Stomach smooth muscle (tissue), 2 donors: ENCODE measurements at regions not wholly inside any gene's neighbourhood (a gene's known extent, or its start where the extent isn't known, plus 50 kb on each side); places are given as distances from the start of the nearest gene placed in this dataset.

ENCODE experiments used
- H3K27ac ChIP-seq: one replicate; pipeline ENCODE4 v1.7.0; 2013; ENCODE audit warnings: mild to moderate bottlenecking, low read length, inconsistent platforms
- H3K27me3 ChIP-seq, 2 donors: one replicate each; pipeline ENCODE4 v1.7.0; 2013; ENCODE audit warnings: low read length in 2 of 2; ENCODE audit not compliant: insufficient read depth in 2 of 2, control insufficient read depth in 1 of 2
- H3K36me3 ChIP-seq, 2 donors: one replicate each; pipeline ENCODE4 v1.7.0; 2013; ENCODE audit warnings: low read length in 2 of 2; ENCODE audit not compliant: control insufficient read depth in 2 of 2, insufficient read depth in 2 of 2
- H3K4me1 ChIP-seq: one replicate; pipeline ENCODE4 v1.7.0; 2013; ENCODE audit warnings: low read length; ENCODE audit not compliant: control insufficient read depth, insufficient read depth
- H3K4me3 ChIP-seq, 2 donors: one replicate each; pipeline ENCODE4 v1.7.0; 2013; ENCODE audit warnings: low read length in 2 of 2
- H3K9ac ChIP-seq, 2 donors: one replicate each; pipeline ENCODE4 v1.7.0; 2013; ENCODE audit warnings: low read length in 2 of 2, mild to moderate bottlenecking in 1 of 2
- H3K9me3 ChIP-seq, 2 donors: one replicate each; pipeline ENCODE4 v1.7.0; 2013; ENCODE audit warnings: low read length in 2 of 2; ENCODE audit not compliant: control insufficient read depth in 2 of 2
- donor health status: healthy.
- donor health status: Pancreatic carcinoma.

- no peak overlapping the region for H3K4me3 ChIP-seq
- H3K27ac ChIP-seq, result no peak overlapping the region
- peaks cover 3% of the 10 kb centered on the region in 2 donors for H3K9me3 ChIP-seq
- no peaks in the 10 kb centered on the region for H3K4me1 ChIP-seq
- no peaks in the 10 kb centered on the region for H3K27me3 ChIP-seq
- H3K9ac ChIP-seq, result no peak overlapping the region
- H3K36me3 ChIP-seq, result no peaks in the 10 kb centered on the region
Measured at GRCh38 chr5:133675376-133676154, 63.2 kb upstream of the FSTL4 start.

GRCh38 chr5:133670336-133670735 is 58.0 kb upstream of the FSTL4 start:
- Histone ChIP-seq H3K27me3 (peaks cover 0 to 6% of the 10 kb centered on the region in 2 donors), H3K27ac (no peak overlapping the region), H3K9me3 (peaks cover 3 to 6% of the 10 kb centered on the region in 2 donors), H3K9ac (no peak overlapping the region), H3K4me3 (no peak overlapping the region), H3K36me3 (no peaks in the 10 kb centered on the region), H3K4me1 (no peaks in the 10 kb centered on the region)

GRCh38 chr5:133669472-133669871 is 57.1 kb upstream of the FSTL4 start:
- Histone ChIP-seq H3K9ac (no peak overlapping the region), H3K4me3 (no peak overlapping the region), H3K9me3 (peaks cover 3 to 6% of the 10 kb centered on the region in 2 donors), H3K27ac (no peak overlapping the region), H3K36me3 (no peaks in the 10 kb centered on the region), H3K27me3 (peaks cover 0 to 6% of the 10 kb centered on the region in 2 donors), H3K4me1 (no peaks in the 10 kb centered on the region)

- Histone ChIP-seq H3K9ac (no peak overlapping the region), H3K4me1 (no peaks in the 10 kb centered on the region), H3K4me3 (no peak overlapping the region), H3K27me3 (peaks cover 0 to 6% of the 10 kb centered on the region in 2 donors), H3K27ac (no peak overlapping the region), H3K36me3 (no peaks in the 10 kb centered on the region), H3K9me3 (peaks cover 3 to 6% of the 10 kb centered on the region in 2 donors)
Measured at GRCh38 chr5:133668458-133668857, 56.1 kb upstream of the FSTL4 start.

- H3K9ac ChIP-seq, result no peak overlapping the region
- H3K36me3 ChIP-seq, result no peaks in the 10 kb centered on the region
- H3K9me3 ChIP-seq, result peaks cover 2 to 6% of the 10 kb centered on the region in 2 donors
- H3K4me1 ChIP-seq, result no peaks in the 10 kb centered on the region
- no peak overlapping the region for H3K27ac ChIP-seq
- H3K27me3 ChIP-seq, result peaks cover 0 to 6% of the 10 kb centered on the region in 2 donors
- no peak overlapping the region for H3K4me3 ChIP-seq
Measured at GRCh38 chr5:133667217-133667616, 54.9 kb upstream of the FSTL4 start.

- H3K36me3 ChIP-seq, result no peaks in the 10 kb centered on the region
- H3K9ac ChIP-seq, result no peak overlapping the region
- H3K27me3 ChIP-seq, result peaks cover 0 to 6% of the 10 kb centered on the region in 2 donors
- H3K4me3 ChIP-seq, result no peak overlapping the region
- no peak overlapping the region for H3K27ac ChIP-seq
- peaks cover 0 to 2% of the 10 kb centered on the region in 2 donors for H3K9me3 ChIP-seq
- no peaks in the 10 kb centered on the region for H3K4me1 ChIP-seq
Measured at GRCh38 chr5:133665571-133665970, 53.2 kb upstream of the FSTL4 start.

GRCh38 chr5:133664422-133664821 is 52.1 kb upstream of the FSTL4 start:
- Histone ChIP-seq H3K27ac (no peak overlapping the region), H3K4me3 (no peak overlapping the region), H3K4me1 (no peaks in the 10 kb centered on the region), H3K9ac (no peak overlapping the region), H3K27me3 (peaks cover 0 to 2% of the 10 kb centered on the region in 2 donors), H3K36me3 (no peaks in the 10 kb centered on the region), H3K9me3 (no peaks in the 10 kb centered on the region)

- H3K27ac ChIP-seq, result no peak overlapping the region
- H3K9me3 ChIP-seq, result no peaks in the 10 kb centered on the region
- H3K9ac ChIP-seq, result no peak overlapping the region
- H3K4me3 ChIP-seq, result no peak overlapping the region
- no peaks in the 10 kb centered on the region for H3K4me1 ChIP-seq
- H3K27me3 ChIP-seq, result no peaks in the 10 kb centered on the region
- no peaks in the 10 kb centered on the region for H3K36me3 ChIP-seq
Measured at GRCh38 chr5:133663397-133664054, 51.2 kb upstream of the FSTL4 start.

- Histone ChIP-seq H3K9me3 (no peaks in the 10 kb centered on the region), H3K36me3 (no peaks in the 10 kb centered on the region), H3K9ac (no peak overlapping the region), H3K4me3 (no peak overlapping the region), H3K27me3 (no peaks in the 10 kb centered on the region), H3K4me1 (no peaks in the 10 kb centered on the region), H3K27ac (no peak overlapping the region)
Measured at GRCh38 chr5:133662578-133662977, 50.2 kb upstream of the FSTL4 start.
